GM12891 (cell line): ENCODE measurements at regions not wholly inside any gene's neighbourhood (a gene's known extent, or its start where the extent isn't known, plus 50 kb on each side); places are given as distances from the start of the nearest gene placed in this dataset.
"Not testable (repeated sequence)": the region's sequence is repeated elsewhere in the genome, so short reads cannot be mapped to it uniquely, and the experiment has no call there.

Experiments
- POLR2A ChIP-seq: IDR thresholded peaks from 2 replicates; pipeline ENCODE4 v1.6.1; 2011; ENCODE audit warnings: low read depth, low read length, control low read depth
- SPI1 ChIP-seq: IDR thresholded peaks from 2 replicates; pipeline ENCODE4 v1.6.1; 2011; ENCODE audit warnings: low read depth, low read length, control low read depth
- TAF1 ChIP-seq: IDR thresholded peaks from 2 replicates; pipeline ENCODE4 v1.6.1; 2011; ENCODE audit warnings: low read depth, low read length, control low read depth

DNA sequence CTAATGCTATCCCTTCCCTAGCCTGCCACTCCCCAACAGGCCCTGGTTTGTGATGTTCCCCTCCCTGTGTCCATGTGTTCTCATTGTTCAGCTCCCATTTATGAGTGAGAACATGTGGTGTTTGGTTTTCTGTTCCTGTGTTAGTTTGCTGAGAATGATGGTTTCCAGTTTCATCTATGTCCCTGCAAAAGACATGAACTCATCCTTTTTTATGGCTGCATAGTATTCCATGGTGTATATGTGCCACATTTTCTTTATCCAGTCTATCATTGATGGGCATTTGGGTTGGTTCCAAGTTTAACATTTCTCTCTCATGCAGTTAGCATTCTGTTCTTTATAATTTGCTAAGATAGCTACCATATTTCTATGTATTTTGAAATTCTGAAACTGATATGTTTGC, 287.0 kb downstream of the KIF20B start:
- not testable (repeated sequence) for TF ChIP-seq POLR2A, TAF1, SPI1
